Esophagus muscularis mucosa (tissue), 4 donors: ENCODE measurements at regions not wholly inside any gene's neighbourhood (a gene's known extent, or its start where the extent isn't known, plus 50 kb on each side); places are given as distances from the start of the nearest gene placed in this dataset.
A peak's percentile ranks its signal among the peaks of the same experiment; 100 is the strongest.
"Not testable (repeated sequence)": the region's sequence is repeated elsewhere in the genome, so short reads cannot be mapped to it uniquely, and the experiment has no call there.

Experiments used
- DNase-seq: peaks from one replicate; pipeline ENCODE4 v3.0.0-alpha.2; 2017; ENCODE audit errors: extremely low spot score
- H3K27ac ChIP-seq, 4 donors: fragments of 200-600 bp; sonication (generic); replicated peaks in 1 of 4; 1 replicate in 3 of 4; 2 replicates in 1 of 4; pipeline ENCODE4 v1.5.1; 2016 to 2019; ENCODE audit warnings: mild to moderate bottlenecking in 1 of 4
- H3K27me3 ChIP-seq, 4 donors: fragments of 200-600 bp; sonication (generic); one replicate each; pipeline versions ENCODE4 v1.5.1 to v1.6.0; 2016 to 2019
- H3K36me3 ChIP-seq, 4 donors: fragments of 200-600 bp; sonication (generic); one replicate each; pipeline ENCODE4 v1.5.1; 2016 to 2019
- H3K4me1 ChIP-seq, 4 donors: fragments of 200-600 bp; sonication (generic); one replicate each; pipeline ENCODE4 v1.5.1; 2016 to 2019
- H3K4me3 ChIP-seq, 4 donors: fragments of 200-600 bp; sonication (generic); 1 replicate in 2 of 4; 2 replicates in 2 of 4; pipeline ENCODE4 v1.5.1; 2016 to 2019; ENCODE audit warnings: mild to moderate bottlenecking in 4 of 4, moderate library complexity in 1 of 4
- H3K9me3 ChIP-seq, 4 donors: fragments of 200-600 bp; sonication (generic); 1 replicate in 3 of 4; 2 replicates in 1 of 4; pipeline ENCODE4 v1.5.1; 2016 to 2019
- EP300 ChIP-seq: sonication (generic); formaldehyde crosslinking; IDR thresholded peaks from one replicate; pipeline ENCODE4 v1.6.1; 2017; ENCODE audit warnings: antibody characterized with exemption
- POLR2A ChIP-seq: fragments of 450-650 bp; IDR thresholded peaks from one replicate; pipeline ENCODE4 v1.6.1; 2017; ENCODE audit warnings: antibody characterized with exemption, moderate library complexity, mild to moderate bottlenecking, low read depth
- POLR2AphosphoS5 ChIP-seq, 2 donors: sonication (generic); formaldehyde crosslinking; IDR thresholded peaks; one replicate each; pipeline ENCODE4 v1.6.1; 2017; ENCODE audit warnings: antibody characterized with exemption in 2 of 2
- WGBS: methylation state at CpG from one replicate; pipeline ENCODE4 v1.1.5; 2018; 5-methylcytosine and 5-hydroxymethylcytosine counted together
- intact Hi-C: fragments of 100-400 bp; cut with DNase I; formaldehyde crosslinking; loops from one replicate; pipeline ENCODE4 v1.15.1; 2023
- TF ChIP-seq, protein P1 (sequence below), 3 experiments: fragments of 200-600 bp in 2 of 3; fragments of 450-650 bp in 1 of 3; sonication (generic) in 2 of 3; IDR thresholded peaks; one replicate each; pipeline ENCODE4 v1.5.1; 2017 to 2019; ENCODE audit warnings: antibody characterized with exemption in 3 of 3, mild to moderate bottlenecking in 2 of 3, moderate library complexity in 1 of 3

GRCh38 chr13:27348461-27348860 lies 76.0 kb upstream of the GTF3A start:
- TF ChIP-seq, protein P1, sequence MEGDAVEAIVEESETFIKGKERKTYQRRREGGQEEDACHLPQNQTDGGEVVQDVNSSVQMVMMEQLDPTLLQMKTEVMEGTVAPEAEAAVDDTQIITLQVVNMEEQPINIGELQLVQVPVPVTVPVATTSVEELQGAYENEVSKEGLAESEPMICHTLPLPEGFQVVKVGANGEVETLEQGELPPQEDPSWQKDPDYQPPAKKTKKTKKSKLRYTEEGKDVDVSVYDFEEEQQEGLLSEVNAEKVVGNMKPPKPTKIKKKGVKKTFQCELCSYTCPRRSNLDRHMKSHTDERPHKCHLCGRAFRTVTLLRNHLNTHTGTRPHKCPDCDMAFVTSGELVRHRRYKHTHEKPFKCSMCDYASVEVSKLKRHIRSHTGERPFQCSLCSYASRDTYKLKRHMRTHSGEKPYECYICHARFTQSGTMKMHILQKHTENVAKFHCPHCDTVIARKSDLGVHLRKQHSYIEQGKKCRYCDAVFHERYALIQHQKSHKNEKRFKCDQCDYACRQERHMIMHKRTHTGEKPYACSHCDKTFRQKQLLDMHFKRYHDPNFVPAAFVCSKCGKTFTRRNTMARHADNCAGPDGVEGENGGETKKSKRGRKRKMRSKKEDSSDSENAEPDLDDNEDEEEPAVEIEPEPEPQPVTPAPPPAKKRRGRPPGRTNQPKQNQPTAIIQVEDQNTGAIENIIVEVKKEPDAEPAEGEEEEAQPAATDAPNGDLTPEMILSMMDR (IDR thresholded peaks at IDR 0.05) = no peak
- TF ChIP-seq POLR2AphosphoS5 (IDR thresholded peaks at IDR 0.05) (no peak), POLR2A (no peak), EP300 (no peak)
- 67% methylated on average over 6 of the region's 6 CpGs for WGBS
- intact Hi-C loops = no loop called here
- Histone ChIP-seq H3K9me3 (no peaks in the 10 kb centered on the region), H3K36me3 (no peaks in the 10 kb centered on the region), H3K27ac (no peak overlapping the region), H3K27me3 (peaks cover 0 to 13% (median 0%) of the 10 kb centered on the region in 4 donors), H3K4me3 (no peak overlapping the region), H3K4me1 (peaks cover 0 to 18% (median 17%) of the 10 kb centered on the region in 4 donors)
- no peak for DNase-seq

- H3K27ac ChIP-seq = no peak overlapping the region
- H3K27me3 ChIP-seq = peaks cover 0 to 13% (median 0%) of the 10 kb centered on the region in 4 donors
- H3K9me3 ChIP-seq = no peaks in the 10 kb centered on the region
- intact Hi-C loops = no loop called here
- no peaks in the 10 kb centered on the region for H3K36me3 ChIP-seq
- peaks cover 7 to 28% (median 27%) of the 10 kb centered on the region in 4 donors for H3K4me1 ChIP-seq
- DNase-seq = no peak
- no peak for TF ChIP-seq POLR2A
- TF ChIP-seq, protein P1 (IDR thresholded peaks at IDR 0.05) = no peak
- H3K4me3 ChIP-seq = no peak overlapping the region
- WGBS = 83% methylated on average over 3 of the region's 3 CpGs
Measured at GRCh38 chr13:27349458-27349857, 75.0 kb upstream of the GTF3A start.

DNA sequence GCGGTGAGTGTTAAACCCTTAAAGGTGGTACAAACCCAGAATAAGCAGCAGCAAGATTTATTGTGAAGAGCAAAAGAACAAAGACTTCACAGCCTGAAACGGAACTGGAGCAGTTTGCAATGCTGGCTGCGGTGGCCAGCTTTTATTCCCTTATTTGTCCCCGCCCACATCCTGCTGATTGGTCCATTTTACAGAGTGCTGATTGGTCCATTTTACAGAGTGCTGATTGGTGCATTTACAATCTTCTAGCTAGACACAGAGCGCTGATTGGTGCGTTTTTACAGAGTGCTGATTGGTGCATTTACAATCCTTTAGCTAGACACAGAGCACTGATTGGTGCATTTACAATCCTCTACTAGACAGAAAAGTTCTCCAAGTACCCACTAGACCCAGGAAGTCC lies 73.6 kb upstream of the GTF3A start:
- not testable (repeated sequence) for H3K9me3 ChIP-seq, H3K4me3 ChIP-seq, H3K36me3 ChIP-seq, H3K27ac ChIP-seq, DNase-seq
- peaks cover 0 to 13% (median 0%) of the 10 kb centered on the region in 4 donors for H3K27me3 ChIP-seq
- intact Hi-C loops = loop anchor here (5.0 to 10.0 kb wide), 2 partner anchors 79 to 176 kb away; partner anchors contain the start of genes RASL11A and USP12
- WGBS = 94% methylated on average over 6 of the region's 6 CpGs
- H3K4me1 ChIP-seq = peaks cover 8 to 36% (median 30%) of the 10 kb centered on the region in 4 donors

DNA sequence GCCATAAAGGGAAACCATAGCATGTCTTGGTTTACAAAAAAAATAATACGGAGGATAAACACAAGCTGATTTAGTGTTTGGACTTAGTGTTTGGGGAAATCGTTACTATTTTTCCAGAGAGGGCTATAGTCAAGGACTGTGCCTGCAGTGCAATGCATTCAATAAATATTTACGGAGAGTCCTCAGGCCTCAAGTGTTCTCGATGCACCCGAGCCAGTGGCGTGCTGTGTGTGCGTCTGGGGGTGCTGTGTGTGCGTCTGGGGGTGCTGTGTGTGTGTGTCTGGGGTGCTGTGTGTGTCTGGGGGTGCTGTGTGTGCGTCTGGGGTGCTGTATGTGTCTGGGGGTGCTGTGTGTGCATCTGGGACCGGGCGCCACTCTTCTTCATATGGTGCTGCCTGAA lies 71.7 kb upstream of the GTF3A start:
- intact Hi-C loops = loop anchor here (5.0 to 10.0 kb wide), 2 partner anchors 80 to 178 kb away; partner anchors contain the start of genes RASL11A and USP12
- H3K4me1 ChIP-seq = peaks cover 8 to 36% (median 30%) of the 10 kb centered on the region in 4 donors
- TF ChIP-seq POLR2AphosphoS5 (IDR thresholded peaks at IDR 0.05) = no peak
- TF ChIP-seq POLR2A = no peak
- TF ChIP-seq EP300 = no peak
- H3K27ac ChIP-seq = peak overlapping the region; percentile 65 to 75 (median 72)
- no peaks in the 10 kb centered on the region for H3K36me3 ChIP-seq
- WGBS = 67% methylated on average over 11 of the region's 11 CpGs
- no peak for DNase-seq
- no peaks in the 10 kb centered on the region for H3K27me3 ChIP-seq
- peak overlapping the region in 2 of 4 donors; percentile 5 to 12 for H3K4me3 ChIP-seq
- H3K9me3 ChIP-seq = no peaks in the 10 kb centered on the region

DNA sequence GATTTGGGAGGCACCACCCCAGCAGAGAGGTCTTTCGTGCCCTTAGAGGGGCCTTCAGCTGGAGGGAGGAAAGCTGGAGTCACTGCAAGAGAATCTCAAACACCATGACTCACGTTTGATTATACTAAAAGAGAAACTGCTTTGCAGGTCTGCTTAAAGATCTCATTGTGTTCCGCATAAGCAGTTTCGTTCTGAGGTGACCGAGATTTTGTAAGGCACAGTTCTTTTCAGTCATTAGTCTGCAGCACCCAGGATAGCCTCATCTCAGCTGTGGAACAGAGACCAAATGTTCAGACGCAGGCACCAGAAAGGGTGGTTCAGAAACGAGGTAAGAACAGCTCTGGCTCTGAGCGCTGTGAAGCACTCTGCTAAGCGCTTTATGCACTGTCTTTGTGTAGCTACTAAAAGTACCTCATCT lies 71.2 kb upstream of the GTF3A start:
- no peak for DNase-seq
- Histone ChIP-seq H3K9me3 (no peaks in the 10 kb centered on the region), H3K4me3 (peak overlapping the region in 3 of 4 donors; percentile 5 to 37 (median 12)), H3K27me3 (no peaks in the 10 kb centered on the region), H3K36me3 (no peaks in the 10 kb centered on the region), H3K4me1 (peaks cover 8 to 36% (median 30%) of the 10 kb centered on the region in 4 donors), H3K27ac (peak overlapping the region; percentile 65 to 75 (median 72))
- WGBS = 57% methylated on average over 9 of the region's 9 CpGs
- TF ChIP-seq POLR2A = no peak
- TF ChIP-seq POLR2AphosphoS5 (IDR thresholded peaks at IDR 0.05) = peak in 1 of 2 donors; percentile 18
- intact Hi-C loops = loop anchor here (5.0 to 10.0 kb wide), 2 partner anchors 81 to 178 kb away; partner anchors contain the start of genes RASL11A and USP12

GRCh38 chr13:27353708-27354107 lies 70.7 kb upstream of the GTF3A start:
- H3K4me3 ChIP-seq = no peak overlapping the region
- no peak for DNase-seq
- WGBS = 90% methylated on average over 3 of the region's 3 CpGs
- no peaks in the 10 kb centered on the region for H3K9me3 ChIP-seq
- H3K4me1 ChIP-seq = peaks cover 8 to 38% (median 31%) of the 10 kb centered on the region in 4 donors
- no peaks in the 10 kb centered on the region for H3K36me3 ChIP-seq
- intact Hi-C loops = loop anchor here (5.0 to 10.0 kb wide), 2 partner anchors 81 to 179 kb away; partner anchors contain the start of genes RASL11A and USP12
- no peaks in the 10 kb centered on the region for H3K27me3 ChIP-seq
- H3K27ac ChIP-seq = peak overlapping the region; percentile 65 to 75 (median 72)
- TF ChIP-seq EP300 = no peak
- no peak for TF ChIP-seq POLR2A
- TF ChIP-seq POLR2AphosphoS5 (IDR thresholded peaks at IDR 0.05) = no peak
- TF ChIP-seq, protein P1 (IDR thresholded peaks at IDR 0.05) = no peak
